Esophagus (tissue), 2 donors: ENCODE measurements at regions not wholly inside any gene's neighbourhood (a gene's known extent, or its start where the extent isn't known, plus 50 kb on each side); places are given as distances from the start of the nearest gene placed in this dataset.

Experiments
- H3K27ac ChIP-seq, 2 donors: one replicate each; pipeline ENCODE4 v1.5.1; 2013; ENCODE audit warnings: low read depth in 2 of 2, mild to moderate bottlenecking in 2 of 2, inconsistent platforms in 1 of 2, low read length in 1 of 2, moderate library complexity in 1 of 2
- H3K27me3 ChIP-seq, 2 donors: one replicate each; pipeline ENCODE4 v1.6.1; 2013; ENCODE audit warnings: low read length in 2 of 2, control low read depth in 1 of 2, mild to moderate bottlenecking in 1 of 2; ENCODE audit not compliant: insufficient read depth in 2 of 2, control insufficient read depth in 1 of 2
- H3K36me3 ChIP-seq, 2 donors: one replicate each; pipeline ENCODE4 v1.6.1; 2013; ENCODE audit warnings: low read length in 1 of 2; ENCODE audit not compliant: control insufficient read depth in 2 of 2, insufficient read depth in 2 of 2
- H3K4me1 ChIP-seq, 2 donors: one replicate each; pipeline ENCODE4 v1.6.1; 2013; ENCODE audit warnings: low read length in 1 of 2; ENCODE audit not compliant: control insufficient read depth in 2 of 2, insufficient read depth in 2 of 2
- H3K4me3 ChIP-seq, 2 donors: one replicate each; pipeline ENCODE4 v1.5.1; 2013; ENCODE audit warnings: low read length in 2 of 2, mild to moderate bottlenecking in 2 of 2, low read depth in 1 of 2, moderate library complexity in 1 of 2
- H3K9me3 ChIP-seq, 2 donors: one replicate each; pipeline ENCODE4 v1.6.1; 2013; ENCODE audit warnings: mild to moderate bottlenecking in 2 of 2, low read depth in 1 of 2, low read length in 1 of 2, moderate library complexity in 1 of 2; ENCODE audit not compliant: control insufficient read depth in 2 of 2, insufficient read depth in 1 of 2
- WGBS, 2 donors: extraction: QIAGEN DNeasy Blood & Tissue Kit; methylation state at CpG; one replicate each; pipeline ENCODE4 v1.1.7; 2013; 5-methylcytosine and 5-hydroxymethylcytosine counted together
- donor health status: healthy with polysubstance abuse.
- donor health status: Bipolar disorder and iron deficiency.

- Histone ChIP-seq H3K36me3 (no peaks in the 10 kb centered on the region), H3K9me3 (peaks cover 0 to 2% of the 10 kb centered on the region in 2 donors), H3K27me3 (no peaks in the 10 kb centered on the region), H3K4me3 (no peak overlapping the region), H3K27ac (no peak overlapping the region), H3K4me1 (no peaks in the 10 kb centered on the region)
- WGBS, 2 donors: 90% methylated on average over 4 of the region's 4 CpGs
Observed at GRCh38 chr2:45085487-45085886, 76.2 kb upstream of the SIX2 start.

- WGBS, 2 donors: 77 to 83% methylated on average over 8 of the region's 8 CpGs
- H3K4me3 ChIP-seq: no peak overlapping the region
- H3K27ac ChIP-seq: no peak overlapping the region
- peaks cover 0 to 2% of the 10 kb centered on the region in 2 donors for H3K9me3 ChIP-seq
- no peaks in the 10 kb centered on the region for H3K27me3 ChIP-seq
- H3K36me3 ChIP-seq: no peaks in the 10 kb centered on the region
- no peaks in the 10 kb centered on the region for H3K4me1 ChIP-seq
Observed at GRCh38 chr2:45084361-45085020, 75.2 kb upstream of the SIX2 start.

- peaks cover 0 to 2% of the 10 kb centered on the region in 2 donors for H3K9me3 ChIP-seq
- no peaks in the 10 kb centered on the region for H3K4me1 ChIP-seq
- H3K27ac ChIP-seq: no peak overlapping the region
- H3K36me3 ChIP-seq: no peaks in the 10 kb centered on the region
- 35% methylated on average over 4 of the region's 4 CpGs for WGBS, 2 donors
- no peaks in the 10 kb centered on the region for H3K27me3 ChIP-seq
- no peak overlapping the region for H3K4me3 ChIP-seq
Observed at GRCh38 chr2:45083175-45083574, 73.9 kb upstream of the SIX2 start.

GRCh38 chr2:45074713-45075112, 65.5 kb upstream of the SIX2 start:
- 77 to 81% methylated on average over 4 of the region's 4 CpGs for WGBS, 2 donors
- Histone ChIP-seq H3K9me3 (no peaks in the 10 kb centered on the region), H3K36me3 (no peaks in the 10 kb centered on the region), H3K4me1 (no peaks in the 10 kb centered on the region), H3K4me3 (no peak overlapping the region), H3K27me3 (no peaks in the 10 kb centered on the region), H3K27ac (no peak overlapping the region)

- WGBS, 2 donors: 90% methylated on average over 8 of the region's 8 CpGs
- H3K4me1 ChIP-seq: no peaks in the 10 kb centered on the region
- H3K9me3 ChIP-seq: no peaks in the 10 kb centered on the region
- no peaks in the 10 kb centered on the region for H3K36me3 ChIP-seq
- H3K4me3 ChIP-seq: no peak overlapping the region
- H3K27me3 ChIP-seq: no peaks in the 10 kb centered on the region
- H3K27ac ChIP-seq: no peak overlapping the region
Observed at GRCh38 chr2:45072862-45073237, 63.6 kb upstream of the SIX2 start.

GRCh38 chr2:45072064-45072861, 63.0 kb upstream of the SIX2 start:
- Histone ChIP-seq H3K27ac (no peak overlapping the region), H3K4me3 (no peak overlapping the region), H3K36me3 (no peaks in the 10 kb centered on the region), H3K4me1 (no peaks in the 10 kb centered on the region), H3K27me3 (no peaks in the 10 kb centered on the region), H3K9me3 (no peaks in the 10 kb centered on the region)
- WGBS, 2 donors: 70 to 78% methylated on average over 8 to 9 of the region's 9 CpGs

GRCh38 chr2:45070113-45070652, 60.9 kb upstream of the SIX2 start:
- no peaks in the 10 kb centered on the region for H3K27me3 ChIP-seq
- WGBS, 2 donors: 42 to 47% methylated on average over 9 of the region's 9 CpGs

GRCh38 chr2:45069684-45070083, 60.4 kb upstream of the SIX2 start:
- Histone ChIP-seq H3K9me3 (no peaks in the 10 kb centered on the region), H3K4me3 (no peak overlapping the region), H3K36me3 (no peaks in the 10 kb centered on the region), H3K27me3 (no peaks in the 10 kb centered on the region), H3K27ac (no peak overlapping the region), H3K4me1 (no peaks in the 10 kb centered on the region)
- 90 to 92% methylated on average over 5 of the region's 5 CpGs for WGBS, 2 donors

More at GRCh38 chr2:45070113-45070652, 60.9 kb upstream of the SIX2 start:
- Histone ChIP-seq H3K27ac (no peak overlapping the region), H3K4me3 (no peak overlapping the region), H3K4me1 (no peaks in the 10 kb centered on the region), H3K36me3 (no peaks in the 10 kb centered on the region), H3K9me3 (no peaks in the 10 kb centered on the region)

- Histone ChIP-seq H3K27me3 (no peaks in the 10 kb centered on the region), H3K36me3 (no peaks in the 10 kb centered on the region), H3K9me3 (no peaks in the 10 kb centered on the region), H3K4me1 (no peaks in the 10 kb centered on the region), H3K27ac (no peak overlapping the region), H3K4me3 (no peak overlapping the region)
- 79 to 84% methylated on average over 9 of the region's 9 CpGs for WGBS, 2 donors
Observed at GRCh38 chr2:45068571-45069140, 59.4 kb upstream of the SIX2 start.
